ENCODE measurements at regions not wholly inside any gene's neighbourhood (a gene's known extent, or its start where the extent isn't known, plus 50 kb on each side); places are given as distances from the start of the nearest gene placed in this dataset.

GRCh38 chr4:24094726-24095125, 204.9 kb upstream of the PPARGC1A start (continued):
- TF ChIP-seq SAP30 (IDR thresholded peaks at IDR 0.05; ENCODE audit: insufficient read depth, insufficient replicate concordance, low read length) (no peak), GTF2F1 (IDR thresholded peaks at IDR 0.05; ENCODE audit: borderline replicate concordance, low read depth, low read length) (no peak), TAF1 (IDR thresholded peaks at IDR 0.05; ENCODE audit: low read depth, low read length) (no peak), KDM5A (IDR thresholded peaks at IDR 0.05; ENCODE audit: low read length) (no peak), SP1 (IDR thresholded peaks at IDR 0.05; ENCODE audit: low read depth, low read length) (no peak), SIN3A (conservative IDR thresholded peaks at IDR 0.05 in 1 of 2, IDR thresholded peaks at IDR 0.05 in 1 of 2; ENCODE audit: low read depth in 1 of 2, low read length in 2 of 2) (no peak)
